ENCODE measurements at regions not wholly inside any gene's neighbourhood (a gene's known extent, or its start where the extent isn't known, plus 50 kb on each side); places are given as distances from the start of the nearest gene placed in this dataset.

DNA sequence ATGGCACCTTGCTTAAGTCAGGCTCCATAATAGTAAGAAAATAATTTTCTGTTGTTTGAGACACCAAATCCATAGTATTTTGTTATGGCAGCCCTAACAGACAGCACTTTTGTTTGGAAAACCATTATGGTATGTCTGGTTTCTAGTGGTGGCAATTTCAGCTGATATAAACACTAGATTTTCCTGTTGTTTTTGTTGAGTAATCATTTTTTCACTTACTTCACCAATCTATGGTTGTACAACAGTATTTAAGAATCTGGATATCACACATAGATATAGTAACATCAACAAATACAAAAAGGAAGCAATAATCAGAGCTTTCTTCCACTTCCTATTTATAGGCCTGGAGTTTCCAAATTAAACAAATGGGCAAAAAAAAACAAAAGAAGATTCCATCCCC is 725.8 kb upstream of the POM121L12 start:
- no peak for TF ChIP-seq CTCF (IDR thresholded peaks at IDR 0.05)
- no peak for DNase-seq (ENCODE audit: low spot score)
- Mint-ChIP-seq H3K27me3 (ENCODE audit: low read depth) (no peaks in the 10 kb centered on the region), H3K27ac (ENCODE audit: unreplicated experiment) (no peak overlapping the region), H3K9me3 (ENCODE audit: low read depth) (peaks cover 34% of the 10 kb centered on the region), H3K4me3 (ENCODE audit: unreplicated experiment) (no peak overlapping the region), H3K36me3 (ENCODE audit: low read depth) (no peaks in the 10 kb centered on the region), H3K4me1 (ENCODE audit: low read depth) (no peaks in the 10 kb centered on the region)

GRCh38 chr7:52302765-52303520 is 732.5 kb upstream of the POM121L12 start:
- DNase-seq (ENCODE audit: low spot score): no peak
- no peak for TF ChIP-seq CTCF (IDR thresholded peaks at IDR 0.05)
- H3K36me3 Mint-ChIP-seq (ENCODE audit: low read depth): no peaks in the 10 kb centered on the region
- no peak overlapping the region for H3K27ac Mint-ChIP-seq (ENCODE audit: unreplicated experiment)
- no peaks in the 10 kb centered on the region for H3K27me3 Mint-ChIP-seq (ENCODE audit: low read depth)
- H3K4me3 Mint-ChIP-seq (ENCODE audit: unreplicated experiment): no peak overlapping the region
- H3K9me3 Mint-ChIP-seq (ENCODE audit: low read depth): peaks cover 25% of the 10 kb centered on the region
- no peaks in the 10 kb centered on the region for H3K4me1 Mint-ChIP-seq (ENCODE audit: low read depth)

GRCh38 chr7:52297128-52297527 is 738.3 kb upstream of the POM121L12 start:
- Mint-ChIP-seq H3K27me3 (ENCODE audit: low read depth) (no peaks in the 10 kb centered on the region), H3K27ac (ENCODE audit: unreplicated experiment) (no peak overlapping the region), H3K9me3 (ENCODE audit: low read depth) (peaks cover 48% of the 10 kb centered on the region), H3K4me3 (ENCODE audit: unreplicated experiment) (no peak overlapping the region), H3K4me1 (ENCODE audit: low read depth) (no peaks in the 10 kb centered on the region), H3K36me3 (ENCODE audit: low read depth) (no peaks in the 10 kb centered on the region)
- DNase-seq (ENCODE audit: low spot score): no peak
- TF ChIP-seq CTCF (IDR thresholded peaks at IDR 0.05): no peak

DNA sequence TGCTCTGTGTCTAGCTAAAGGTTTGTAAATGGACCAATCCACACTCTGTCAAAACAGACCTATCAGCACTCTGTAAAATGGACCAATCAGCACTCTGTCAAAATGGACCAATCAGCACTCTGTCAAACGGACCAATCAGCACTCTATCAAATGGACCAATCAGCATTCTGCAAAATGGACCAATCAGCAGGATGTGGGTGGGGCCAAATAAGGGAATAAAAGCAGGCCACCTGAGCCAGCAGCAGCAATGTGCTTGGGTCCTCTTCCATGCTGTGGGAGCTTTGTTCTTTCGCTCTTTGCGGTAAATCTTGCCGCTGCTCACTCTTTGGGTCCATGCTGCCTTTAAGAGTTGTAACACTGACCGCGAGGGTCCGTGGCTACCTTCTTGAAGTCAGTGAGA is 740.5 kb upstream of the POM121L12 start:
- H3K9me3 Mint-ChIP-seq (ENCODE audit: low read depth): peaks cover 38% of the 10 kb centered on the region
- no peak for TF ChIP-seq CTCF (IDR thresholded peaks at IDR 0.05)
- no peaks in the 10 kb centered on the region for H3K27me3 Mint-ChIP-seq (ENCODE audit: low read depth)
- DNase-seq (ENCODE audit: low spot score): no peak
- no peaks in the 10 kb centered on the region for H3K4me1 Mint-ChIP-seq (ENCODE audit: low read depth)
- no peaks in the 10 kb centered on the region for H3K36me3 Mint-ChIP-seq (ENCODE audit: low read depth)
- H3K4me3 Mint-ChIP-seq (ENCODE audit: unreplicated experiment): no peak overlapping the region
- no peak overlapping the region for H3K27ac Mint-ChIP-seq (ENCODE audit: unreplicated experiment)

- H3K27ac Mint-ChIP-seq (ENCODE audit: unreplicated experiment): no peak overlapping the region
- no peaks in the 10 kb centered on the region for H3K4me1 Mint-ChIP-seq (ENCODE audit: low read depth)
- H3K9me3 Mint-ChIP-seq (ENCODE audit: low read depth): peaks cover 20% of the 10 kb centered on the region
- H3K27me3 Mint-ChIP-seq (ENCODE audit: low read depth): no peaks in the 10 kb centered on the region
- H3K4me3 Mint-ChIP-seq (ENCODE audit: unreplicated experiment): no peak overlapping the region
- DNase-seq (ENCODE audit: low spot score): no peak
- no peak for TF ChIP-seq CTCF (IDR thresholded peaks at IDR 0.05)
- H3K36me3 Mint-ChIP-seq (ENCODE audit: low read depth): no peaks in the 10 kb centered on the region
Observed at GRCh38 chr7:52289247-52289646, 746.2 kb upstream of the POM121L12 start.

Data from chondrocyte (in vitro differentiated cells).